Activated CD4-positive, alpha-beta T cell treated with anti-CD3 and anti-CD28 coated beads, Interleukin-2, amount 10 ng/mL, durations not matched to agents 24 days and 14 days (primary cell): ENCODE measurements at regions not wholly inside any gene's neighbourhood (a gene's known extent, or its start where the extent isn't known, plus 50 kb on each side); places are given as distances from the start of the nearest gene placed in this dataset.
"Not testable (repeated sequence)": the region's sequence is repeated elsewhere in the genome, so short reads cannot be mapped to it uniquely, and the experiment has no call there.

ENCODE experiments used
- DNase-seq: peaks from one replicate; pipeline ENCODE4 v3.0.0; 2022
- H3K27ac Mint-ChIP-seq: one replicate; pipeline ENCODE4 v1.8.0; 2022; ENCODE audit warnings: mild to moderate bottlenecking, mixed read lengths
- H3K27me3 Mint-ChIP-seq: one replicate; pipeline ENCODE4 v1.8.0; 2022; ENCODE audit warnings: mixed read lengths
- H3K36me3 Mint-ChIP-seq: one replicate; pipeline ENCODE4 v1.8.0; 2022; ENCODE audit warnings: low read depth, mild to moderate bottlenecking, mixed read lengths
- H3K4me1 Mint-ChIP-seq: one replicate; pipeline ENCODE4 v1.8.0; 2021; ENCODE audit warnings: mixed read lengths
- H3K4me3 Mint-ChIP-seq: one replicate; pipeline ENCODE4 v1.8.0; 2022; ENCODE audit warnings: mild to moderate bottlenecking, moderate library complexity, mixed read lengths
- H3K9me3 Mint-ChIP-seq: one replicate; pipeline ENCODE4 v1.8.0; 2021; ENCODE audit warnings: mixed read lengths
- intact Hi-C: fragments of 100-400 bp; cut with micrococcal nuclease; formaldehyde crosslinking; loops from one replicate; pipeline ENCODE4 v1.15.1; 2023

DNA sequence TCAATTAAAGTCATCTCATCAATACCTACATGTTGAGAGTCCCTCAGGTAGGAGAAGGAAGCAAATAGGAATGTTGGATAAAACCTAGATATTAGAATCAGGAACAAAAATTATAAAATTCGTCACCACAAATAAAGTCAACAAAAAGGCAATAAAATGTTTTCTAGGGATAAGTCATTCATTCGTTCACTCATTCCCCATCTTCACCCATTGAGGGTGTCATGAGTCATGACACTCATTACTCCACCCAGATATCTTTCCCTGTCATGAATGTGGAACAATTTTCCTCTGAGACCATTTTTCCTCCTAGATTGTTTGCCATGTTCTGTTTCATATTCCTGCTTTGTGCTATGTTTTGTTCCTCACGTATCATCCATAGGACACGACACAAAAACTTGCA is 50.9 kb upstream of the OLIG3 start:
- H3K27ac Mint-ChIP-seq = no peak overlapping the region
- peaks cover 22% of the 10 kb centered on the region for H3K27me3 Mint-ChIP-seq
- no peak for DNase-seq
- H3K4me3 Mint-ChIP-seq = no peak overlapping the region
- H3K4me1 Mint-ChIP-seq = peaks cover 5% of the 10 kb centered on the region
- H3K9me3 Mint-ChIP-seq = peaks cover 7% of the 10 kb centered on the region
- intact Hi-C loops = no loop called here
- no peaks in the 10 kb centered on the region for H3K36me3 Mint-ChIP-seq

DNA sequence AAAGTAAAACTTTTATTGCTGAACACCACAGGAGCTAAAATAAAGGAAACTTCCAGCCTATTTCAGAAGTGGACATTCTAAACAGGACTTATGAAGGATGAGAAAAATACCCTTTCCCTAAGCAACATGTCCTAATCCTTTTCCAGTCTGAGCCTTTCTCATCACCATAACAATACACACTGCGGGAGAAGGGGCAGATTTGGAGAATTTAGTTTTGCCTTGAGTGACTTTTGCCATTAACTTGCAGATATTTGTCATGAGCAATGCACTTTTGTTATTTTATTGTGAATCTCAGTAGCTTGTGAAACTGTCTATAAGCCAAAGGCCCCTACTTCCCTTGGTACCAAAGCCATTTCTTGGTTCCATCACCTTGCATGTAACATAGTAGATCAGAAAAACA is 53.0 kb upstream of the OLIG3 start:
- Mint-ChIP-seq H3K4me1 (peaks cover 5% of the 10 kb centered on the region), H3K36me3 (no peaks in the 10 kb centered on the region), H3K9me3 (peaks cover 1% of the 10 kb centered on the region), H3K27ac (no peak overlapping the region), H3K27me3 (peaks cover 25% of the 10 kb centered on the region), H3K4me3 (no peak overlapping the region)
- intact Hi-C loops = no loop called here
- DNase-seq = no peak

DNA sequence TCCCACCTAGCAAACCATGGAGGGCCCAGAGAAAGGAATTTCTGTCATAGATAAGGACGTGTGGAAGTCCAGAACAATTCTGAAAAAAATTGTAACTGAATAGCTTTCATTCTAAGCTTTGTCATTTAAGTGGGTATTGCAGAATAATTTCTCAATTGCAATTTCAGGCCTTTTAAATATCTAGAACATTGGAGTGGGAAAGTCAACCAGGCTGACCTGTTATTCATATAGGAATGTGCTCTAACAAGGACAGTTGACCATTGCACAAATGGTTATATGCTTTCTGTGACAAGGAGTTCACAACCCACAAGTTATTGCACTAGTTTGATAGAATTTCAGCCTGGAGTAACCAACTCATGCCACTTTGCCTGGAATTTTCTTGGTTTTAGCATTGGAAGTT is 53.4 kb upstream of the OLIG3 start:
- no peak overlapping the region for H3K4me3 Mint-ChIP-seq

DNA sequence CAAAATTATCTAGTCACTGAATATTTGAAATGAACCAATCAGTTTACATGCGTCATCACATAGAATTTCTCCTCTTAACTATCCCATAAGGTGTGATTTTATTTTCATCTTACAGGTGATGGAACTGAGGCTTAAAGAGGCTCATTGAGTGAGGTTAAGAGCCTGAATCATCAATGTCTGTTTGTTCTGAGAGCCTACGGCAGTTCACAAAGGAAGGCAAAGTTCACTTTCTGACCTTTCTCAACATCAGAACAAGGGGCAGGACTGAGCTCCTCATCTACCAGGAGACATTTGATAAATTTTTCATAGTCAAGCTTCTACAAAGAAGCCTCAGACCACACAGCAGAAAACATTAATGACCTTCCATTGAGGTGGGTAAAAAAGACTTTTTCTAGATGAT is 54.9 kb upstream of the OLIG3 start:
- no peaks in the 10 kb centered on the region for H3K9me3 Mint-ChIP-seq
- intact Hi-C loops = no loop called here
- no peak for DNase-seq
- no peaks in the 10 kb centered on the region for H3K36me3 Mint-ChIP-seq
- no peaks in the 10 kb centered on the region for H3K4me1 Mint-ChIP-seq
- no peak overlapping the region for H3K4me3 Mint-ChIP-seq
- H3K27ac Mint-ChIP-seq = no peak overlapping the region
- peaks cover 25% of the 10 kb centered on the region for H3K27me3 Mint-ChIP-seq

More for the DNA sequence above, 53.4 kb upstream of the OLIG3 start:
- H3K27me3 Mint-ChIP-seq = peaks cover 25% of the 10 kb centered on the region
- no peaks in the 10 kb centered on the region for H3K36me3 Mint-ChIP-seq
- no peaks in the 10 kb centered on the region for H3K9me3 Mint-ChIP-seq
- intact Hi-C loops = no loop called here
- peaks cover 4% of the 10 kb centered on the region for H3K4me1 Mint-ChIP-seq
- no peak for DNase-seq
- no peak overlapping the region for H3K27ac Mint-ChIP-seq

DNA sequence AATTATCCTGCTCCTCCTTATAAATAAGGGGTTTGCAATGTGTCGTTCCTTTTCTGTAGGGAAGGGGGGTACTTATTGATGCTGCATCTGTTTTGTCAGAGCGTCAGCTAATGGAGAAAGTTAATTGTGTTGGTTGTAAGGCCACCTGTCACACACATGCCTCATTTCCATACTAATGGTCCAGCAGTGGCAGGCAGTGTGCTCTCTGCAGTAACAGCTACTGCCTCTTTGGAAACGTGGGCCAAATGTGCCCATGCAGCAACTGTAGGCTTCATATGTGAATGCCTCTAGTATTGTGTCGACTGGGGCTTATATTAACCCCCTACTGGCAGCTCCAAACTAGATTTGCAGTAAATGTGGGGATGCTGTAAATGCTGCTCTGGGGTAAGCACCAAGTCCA is 56.3 kb upstream of the OLIG3 start:
- Mint-ChIP-seq H3K27ac (no peak overlapping the region), H3K4me3 (no peak overlapping the region), H3K9me3 (peaks cover 3% of the 10 kb centered on the region), H3K4me1 (no peaks in the 10 kb centered on the region), H3K36me3 (no peaks in the 10 kb centered on the region), H3K27me3 (peaks cover 22% of the 10 kb centered on the region)
- intact Hi-C loops = no loop called here
- no peak for DNase-seq

DNA sequence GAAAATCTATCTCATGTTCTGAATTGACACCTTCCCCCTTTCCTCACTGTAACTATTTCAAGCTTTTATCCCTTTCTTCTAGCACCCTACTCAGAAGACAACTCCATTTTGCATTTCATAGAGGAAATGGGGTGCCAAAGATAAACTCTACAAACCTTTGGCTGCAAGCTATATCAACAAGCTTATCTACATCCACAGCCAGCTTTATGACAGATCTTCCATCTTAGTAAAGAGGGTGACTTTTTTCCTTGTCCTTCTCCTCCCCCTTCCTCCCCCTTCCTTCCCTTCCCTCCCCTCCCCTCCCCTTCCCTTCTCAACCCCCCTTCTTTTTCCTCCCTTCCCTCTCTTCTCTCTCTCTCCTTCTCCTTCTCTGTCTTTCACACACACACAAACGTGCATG is 58.0 kb upstream of the OLIG3 start:
- Mint-ChIP-seq H3K4me1 (no peaks in the 10 kb centered on the region), H3K9me3 (peaks cover 11% of the 10 kb centered on the region), H3K36me3 (peaks cover 3% of the 10 kb centered on the region), H3K4me3 (no peak overlapping the region), H3K27ac (no peak overlapping the region), H3K27me3 (peaks cover 23% of the 10 kb centered on the region)
- no peak for DNase-seq
- intact Hi-C loops = no loop called here

DNA sequence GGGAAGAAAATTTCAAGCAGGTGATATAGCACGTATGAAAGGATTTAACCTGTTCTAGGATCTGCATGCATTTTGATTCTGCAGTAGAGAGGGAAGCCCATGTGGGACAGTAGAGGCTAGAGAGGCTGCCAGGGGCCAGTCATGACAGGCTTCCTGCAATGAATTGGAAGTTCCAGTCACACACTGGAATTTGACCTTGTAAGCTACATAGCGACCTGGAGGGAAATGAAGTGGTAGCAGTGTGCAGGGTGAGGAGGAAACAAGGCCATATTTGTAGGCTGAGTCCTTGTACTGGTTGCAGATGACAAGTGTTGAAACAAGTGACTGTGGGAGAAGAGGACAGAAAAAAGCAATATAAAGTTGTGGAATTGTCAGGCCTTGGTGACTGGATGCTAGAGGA is 58.6 kb upstream of the OLIG3 start:
- Mint-ChIP-seq H3K27ac (no peak overlapping the region), H3K4me1 (no peaks in the 10 kb centered on the region), H3K27me3 (peaks cover 20% of the 10 kb centered on the region), H3K36me3 (peaks cover 3% of the 10 kb centered on the region), H3K4me3 (no peak overlapping the region), H3K9me3 (peaks cover 11% of the 10 kb centered on the region)
- intact Hi-C loops = no loop called here
- no peak for DNase-seq

DNA sequence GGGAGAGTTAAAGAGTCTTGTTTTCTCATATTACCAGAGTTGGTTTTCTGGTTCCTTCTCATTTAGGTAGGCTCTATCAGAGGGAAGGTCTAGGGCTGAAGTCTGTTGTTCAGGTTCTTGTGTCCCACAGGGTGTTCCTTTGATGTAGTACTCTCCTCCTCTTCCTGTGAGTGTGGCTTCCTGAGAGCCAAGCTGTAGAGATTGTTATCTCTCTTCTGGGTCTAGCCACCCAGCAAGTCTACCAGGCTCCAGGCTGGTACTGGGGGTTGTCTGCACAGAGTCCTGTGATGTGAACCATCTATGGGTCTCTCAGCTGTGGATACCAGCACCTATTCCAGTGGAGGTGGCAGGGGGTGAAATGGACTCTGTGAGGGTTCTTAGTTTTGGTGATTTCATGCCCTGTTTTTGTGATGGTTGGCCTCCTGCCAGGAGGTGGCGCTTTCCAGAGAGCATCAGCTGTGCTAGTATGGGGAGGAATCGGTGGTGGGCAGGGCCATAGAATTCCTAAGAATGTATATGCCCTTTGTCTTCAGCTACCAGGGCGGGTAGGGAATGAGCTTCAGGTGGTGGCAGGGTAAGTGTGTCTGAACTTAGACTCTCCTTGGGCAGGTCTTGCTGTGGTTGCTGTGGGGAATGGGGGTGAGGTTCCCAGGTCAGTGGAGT is 65.5 kb upstream of the OLIG3 start:
- peak; percentile 78 for DNase-seq
- Mint-ChIP-seq H3K4me3 (peak overlapping the region; percentile 47), H3K27ac (peak overlapping the region; percentile 26), H3K4me1 (peaks cover 20% of the 10 kb centered on the region), H3K9me3 (peaks cover 29% of the 10 kb centered on the region)
- H3K27me3 Mint-ChIP-seq, H3K36me3 Mint-ChIP-seq, intact Hi-C loops: not testable (repeated sequence)

DNA sequence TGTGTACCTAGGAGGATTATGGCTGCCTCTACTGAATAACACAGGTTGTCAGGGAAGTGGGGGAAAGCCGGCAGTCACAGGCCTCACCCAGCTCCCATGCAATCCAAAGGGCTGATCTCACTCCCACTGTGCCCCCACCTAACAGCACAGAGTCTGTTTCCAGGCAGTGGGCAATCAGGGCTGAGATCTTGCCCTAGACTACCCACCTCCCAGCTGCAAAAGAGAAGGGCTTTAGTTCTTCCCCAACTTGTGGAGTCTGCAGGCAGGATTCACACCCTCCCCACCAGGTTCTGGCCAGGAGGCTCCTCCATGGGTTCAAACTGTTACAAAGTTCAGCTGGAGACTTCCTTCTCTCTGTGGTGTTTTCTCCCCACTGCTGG is 66.0 kb upstream of the OLIG3 start:
- DNase-seq = no peak
- peaks cover 10% of the 10 kb centered on the region for H3K36me3 Mint-ChIP-seq
- H3K27me3 Mint-ChIP-seq = peaks cover 10% of the 10 kb centered on the region
- intact Hi-C loops = no loop called here
- peaks cover 20% of the 10 kb centered on the region for H3K4me1 Mint-ChIP-seq
- H3K4me3 Mint-ChIP-seq = no peak overlapping the region
- H3K27ac Mint-ChIP-seq = no peak overlapping the region
- peaks cover 29% of the 10 kb centered on the region for H3K9me3 Mint-ChIP-seq

DNA sequence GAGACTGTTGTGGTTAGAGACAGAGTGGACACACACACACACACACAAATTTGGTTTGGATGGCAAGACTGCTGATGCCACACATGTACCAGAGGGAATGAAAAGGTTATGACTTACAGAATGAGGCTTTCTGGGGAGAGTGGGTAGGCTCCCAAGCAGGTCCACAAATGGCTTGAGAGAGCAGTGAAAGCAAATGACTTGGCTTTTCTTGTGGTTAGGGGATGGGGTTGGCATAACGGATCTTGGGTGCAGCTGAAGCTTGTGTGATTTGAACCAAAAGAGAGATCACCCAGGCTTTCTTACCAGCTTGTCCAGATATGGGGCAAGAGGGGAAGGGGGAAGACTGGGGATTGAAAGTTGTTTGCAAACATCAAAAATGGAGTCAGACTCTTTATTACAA is 73.9 kb upstream of the OLIG3 start:
- H3K4me3 Mint-ChIP-seq = no peak overlapping the region
- H3K4me1 Mint-ChIP-seq = no peaks in the 10 kb centered on the region
- no peak for DNase-seq
- intact Hi-C loops = no loop called here
- no peaks in the 10 kb centered on the region for H3K36me3 Mint-ChIP-seq
- H3K27me3 Mint-ChIP-seq = peaks cover 45% of the 10 kb centered on the region
- H3K9me3 Mint-ChIP-seq = peaks cover 3% of the 10 kb centered on the region
- H3K27ac Mint-ChIP-seq = no peak overlapping the region

DNA sequence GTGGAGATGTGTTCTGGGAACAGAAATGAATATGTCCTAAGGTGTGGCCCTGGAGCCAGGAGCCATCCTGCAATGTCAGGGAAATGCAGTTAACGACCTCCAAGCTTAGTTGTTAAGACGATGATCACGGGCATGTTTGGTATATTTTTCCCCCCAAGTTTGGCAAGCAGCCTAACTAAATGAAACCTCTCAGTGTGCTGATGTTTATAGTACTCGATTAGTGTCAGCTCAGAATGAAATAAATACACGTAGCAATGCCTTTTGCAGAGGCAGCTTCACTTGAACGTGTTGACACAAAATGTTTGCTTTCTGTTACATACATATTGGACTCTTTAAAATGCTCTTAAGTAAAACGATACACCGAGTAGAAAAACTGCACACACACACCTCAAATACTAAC is 76.2 kb upstream of the OLIG3 start:
- intact Hi-C loops = no loop called here
- Mint-ChIP-seq H3K36me3 (no peaks in the 10 kb centered on the region), H3K4me1 (no peaks in the 10 kb centered on the region), H3K27me3 (peaks cover 59% of the 10 kb centered on the region), H3K9me3 (peaks cover 3% of the 10 kb centered on the region), H3K27ac (no peak overlapping the region), H3K4me3 (no peak overlapping the region)
- DNase-seq = no peak

DNA sequence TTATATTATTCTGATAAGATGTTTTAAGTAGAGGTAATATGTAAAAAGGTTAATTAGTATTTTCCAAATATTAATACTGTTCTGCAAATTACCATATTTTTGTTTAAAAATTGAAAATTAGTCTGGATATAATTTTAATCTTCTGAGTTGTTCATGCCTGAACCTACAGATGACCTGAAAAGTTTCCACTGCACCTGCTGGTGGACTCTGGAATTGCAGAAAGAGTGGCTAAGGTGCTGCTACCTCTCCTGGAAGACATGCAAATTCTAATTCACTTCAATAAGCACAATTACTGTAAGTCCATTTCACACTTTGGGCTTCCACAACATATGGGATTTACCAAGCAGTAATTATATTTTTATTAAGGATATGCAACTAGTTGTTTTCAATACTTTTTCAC is 77.7 kb upstream of the OLIG3 start:
- Mint-ChIP-seq H3K27ac (no peak overlapping the region), H3K27me3 (peaks cover 59% of the 10 kb centered on the region), H3K4me3 (no peak overlapping the region), H3K9me3 (no peaks in the 10 kb centered on the region), H3K36me3 (no peaks in the 10 kb centered on the region), H3K4me1 (no peaks in the 10 kb centered on the region)
- DNase-seq = peak; percentile 88
- intact Hi-C loops = no loop called here

DNA sequence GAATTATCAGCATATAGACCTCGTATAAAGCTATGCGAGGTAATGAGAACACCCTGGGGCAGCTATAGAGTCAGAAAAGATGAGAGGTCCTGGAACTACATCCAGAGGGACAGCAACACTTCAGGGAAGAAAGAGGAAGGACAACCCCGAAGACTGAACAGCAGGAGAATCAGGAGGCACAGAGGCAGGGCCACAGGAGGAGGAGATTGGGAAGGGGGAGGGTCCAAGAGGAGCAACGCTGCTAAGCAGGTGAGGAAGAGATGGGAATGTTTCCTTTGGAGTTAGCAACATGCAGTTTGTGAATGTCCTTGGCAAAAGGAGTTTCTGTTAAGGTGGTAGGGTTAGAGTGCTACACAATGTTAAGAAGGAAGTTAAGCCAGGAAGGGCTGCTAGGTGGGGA is 79.5 kb upstream of the OLIG3 start:
- Mint-ChIP-seq H3K27ac (no peak overlapping the region), H3K4me3 (no peak overlapping the region), H3K9me3 (no peaks in the 10 kb centered on the region), H3K4me1 (no peaks in the 10 kb centered on the region), H3K36me3 (no peaks in the 10 kb centered on the region), H3K27me3 (peaks cover 52% of the 10 kb centered on the region)
- intact Hi-C loops = no loop called here
- no peak for DNase-seq

DNA sequence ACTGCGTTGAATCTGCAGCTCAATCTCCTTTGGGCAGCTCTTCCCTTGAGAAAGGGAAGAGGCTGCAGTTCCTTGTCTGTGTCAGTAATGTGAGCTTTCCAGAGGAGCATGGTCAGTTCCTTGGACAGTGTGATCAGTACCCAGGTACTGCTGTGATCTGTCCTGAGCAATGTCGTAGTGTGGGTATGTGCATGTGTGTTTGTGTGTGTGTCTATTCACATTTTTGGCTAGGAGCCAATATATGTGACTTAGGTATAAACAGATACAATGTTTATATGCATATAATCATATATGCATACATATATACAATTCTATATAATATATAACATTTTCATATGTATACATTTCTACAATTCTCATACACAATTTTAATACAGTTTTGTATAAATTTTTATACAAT is 85.4 kb upstream of the OLIG3 start:
- no peaks in the 10 kb centered on the region for H3K36me3 Mint-ChIP-seq
- intact Hi-C loops = no loop called here
- no peaks in the 10 kb centered on the region for H3K4me1 Mint-ChIP-seq
- no peak for DNase-seq
- H3K27me3 Mint-ChIP-seq = peaks cover 26% of the 10 kb centered on the region
- H3K27ac Mint-ChIP-seq = no peak overlapping the region
- no peaks in the 10 kb centered on the region for H3K9me3 Mint-ChIP-seq
- H3K4me3 Mint-ChIP-seq = no peak overlapping the region

DNA sequence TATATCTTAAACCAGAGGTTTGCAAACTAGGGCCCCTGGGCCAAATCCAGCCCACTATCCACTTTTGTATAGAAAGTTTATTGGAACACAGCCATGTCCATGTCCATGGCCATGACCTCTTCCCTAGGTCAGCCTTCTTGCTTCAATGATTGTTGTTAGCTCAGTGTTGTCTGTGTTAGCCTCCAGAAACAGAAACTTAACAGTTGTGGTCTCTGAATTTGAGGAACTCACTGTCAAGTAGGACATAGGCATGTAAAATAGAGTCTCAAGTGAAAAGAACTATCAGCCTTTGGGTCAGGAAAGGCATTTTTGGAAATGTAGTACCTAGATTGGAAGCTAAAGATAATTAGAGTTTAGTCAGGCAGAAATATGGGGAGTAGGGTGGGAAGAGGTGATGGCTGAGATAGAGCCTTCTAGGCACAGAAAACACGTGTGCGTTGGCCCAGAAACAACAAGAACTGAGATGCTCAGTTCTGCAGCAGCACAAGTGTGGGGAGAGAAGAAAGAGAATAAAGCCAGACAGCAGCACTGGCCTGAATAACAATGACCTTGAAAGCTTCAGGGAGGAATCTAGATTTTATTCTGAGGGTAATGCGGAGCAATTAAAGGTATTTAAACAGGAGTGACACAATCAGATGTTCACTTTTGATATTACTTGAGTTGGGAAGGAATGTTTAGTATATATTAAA is 87.0 kb upstream of the OLIG3 start:
- peaks cover 27% of the 10 kb centered on the region for H3K27me3 Mint-ChIP-seq
- no peak overlapping the region for H3K27ac Mint-ChIP-seq
- no peaks in the 10 kb centered on the region for H3K9me3 Mint-ChIP-seq
- intact Hi-C loops = no loop called here
- H3K4me1 Mint-ChIP-seq = no peaks in the 10 kb centered on the region
- no peak for DNase-seq
- no peak overlapping the region for H3K4me3 Mint-ChIP-seq
- no peaks in the 10 kb centered on the region for H3K36me3 Mint-ChIP-seq
